Skin of body (tissue), 1 donor: ENCODE measurements at regions not wholly inside any gene's neighbourhood (a gene's known extent, or its start where the extent isn't known, plus 50 kb on each side); places are given as distances from the start of the nearest gene placed in this dataset.

Experiments
- DNase-seq: peaks from one replicate; lab custom pipeline; 2025; lab: John Stamatoyannopoulos, UW

DNA sequence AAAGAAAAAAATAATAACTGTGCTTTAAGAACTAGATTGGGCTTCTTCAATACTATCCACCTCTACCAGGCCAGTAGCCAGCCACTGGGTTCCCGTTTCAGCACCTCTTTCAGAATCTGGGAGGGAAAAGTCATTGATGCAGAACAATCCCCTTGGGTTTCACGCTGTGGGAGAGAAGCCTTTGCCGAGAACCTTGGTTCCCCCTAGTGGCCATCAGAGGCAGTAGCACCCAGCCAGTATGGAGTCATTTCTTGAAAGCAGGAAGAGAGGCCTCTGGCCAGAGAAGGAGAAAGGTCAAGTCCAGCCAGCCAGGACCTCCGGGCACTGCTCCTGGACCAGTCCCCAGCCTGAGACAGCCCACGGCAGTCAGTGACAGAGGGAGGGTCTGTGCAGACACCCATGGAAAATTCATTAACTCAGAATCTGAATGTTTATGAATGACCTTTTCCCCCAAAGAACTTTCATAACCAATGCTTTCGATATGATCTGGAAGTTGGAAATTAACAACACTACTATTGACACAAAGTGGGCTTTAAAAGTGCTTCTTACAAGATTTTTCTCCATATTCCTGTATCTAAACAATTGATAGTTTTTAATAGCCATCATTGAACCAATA is 51.2 kb upstream of the CDH5 start:
- DNase-seq = peak; percentile 55

DNA sequence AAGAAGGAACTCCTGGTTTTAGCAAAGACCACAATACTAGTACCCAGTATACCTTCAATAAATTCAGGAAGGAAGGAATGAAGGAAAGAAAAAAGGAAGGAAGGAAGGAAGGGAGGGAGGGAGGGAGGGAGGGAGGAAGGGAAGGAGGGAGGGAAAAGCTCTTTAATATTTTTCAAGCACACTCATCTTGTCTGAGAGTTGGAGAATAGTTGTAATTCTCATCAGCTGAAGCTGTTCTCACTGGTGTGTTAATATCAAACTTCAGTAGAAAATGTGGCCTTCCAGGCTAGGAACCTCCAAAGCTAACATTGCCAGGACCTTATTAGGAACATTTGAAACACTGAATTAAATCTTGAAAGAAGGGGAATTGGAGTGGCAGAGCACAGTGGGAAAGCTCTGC is 55.2 kb upstream of the CDH5 start:
- DNase-seq = no peak

DNA sequence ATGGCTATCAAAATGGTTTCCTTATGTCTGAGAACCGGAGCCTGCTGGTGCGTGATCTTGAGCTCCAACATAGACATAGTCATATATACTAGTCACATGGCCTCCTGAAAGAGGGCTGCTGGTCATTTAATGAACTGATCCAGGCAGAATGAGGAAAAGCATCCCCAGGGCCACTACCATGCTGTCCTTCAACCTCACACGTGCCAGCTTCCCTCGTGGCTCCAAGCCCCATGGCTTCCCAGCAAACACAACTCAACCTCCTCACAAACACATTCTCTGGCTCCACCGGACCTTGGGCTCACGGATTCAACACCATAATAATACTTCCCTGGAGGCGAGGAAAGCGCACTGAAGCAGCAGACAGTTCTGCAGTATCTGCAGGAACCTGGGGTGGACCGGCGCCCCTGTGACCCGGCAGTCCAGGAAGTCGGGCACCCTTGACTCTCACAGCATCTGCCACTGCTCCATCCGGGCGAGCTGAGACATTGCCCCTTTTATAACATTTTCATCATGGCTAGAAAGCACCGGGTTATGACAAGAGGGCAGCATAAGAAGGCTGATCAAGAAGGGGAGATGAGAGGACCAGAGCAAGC is 57.2 kb upstream of the CDH5 start:
- DNase-seq = no peak

DNA sequence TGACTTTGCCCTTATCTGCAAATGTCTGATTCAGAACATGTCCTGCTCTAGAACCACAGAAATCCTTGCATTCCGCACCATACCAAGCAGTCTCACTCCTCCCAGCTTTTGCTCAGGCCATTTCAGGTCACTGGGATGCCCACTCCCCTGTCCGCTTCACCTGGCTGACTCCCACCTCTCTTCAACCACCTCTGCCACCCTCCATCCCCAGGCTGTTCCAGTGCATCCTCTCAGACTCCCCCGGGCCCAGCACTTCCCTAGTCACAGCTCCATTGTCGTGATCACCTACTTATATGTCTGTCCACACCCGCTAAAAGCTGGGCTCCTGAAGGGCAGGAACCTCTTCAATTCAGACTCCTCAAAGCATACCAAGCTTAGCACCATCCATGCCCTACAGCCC is 58.4 kb upstream of the CDH5 start:
- no peak for DNase-seq

DNA sequence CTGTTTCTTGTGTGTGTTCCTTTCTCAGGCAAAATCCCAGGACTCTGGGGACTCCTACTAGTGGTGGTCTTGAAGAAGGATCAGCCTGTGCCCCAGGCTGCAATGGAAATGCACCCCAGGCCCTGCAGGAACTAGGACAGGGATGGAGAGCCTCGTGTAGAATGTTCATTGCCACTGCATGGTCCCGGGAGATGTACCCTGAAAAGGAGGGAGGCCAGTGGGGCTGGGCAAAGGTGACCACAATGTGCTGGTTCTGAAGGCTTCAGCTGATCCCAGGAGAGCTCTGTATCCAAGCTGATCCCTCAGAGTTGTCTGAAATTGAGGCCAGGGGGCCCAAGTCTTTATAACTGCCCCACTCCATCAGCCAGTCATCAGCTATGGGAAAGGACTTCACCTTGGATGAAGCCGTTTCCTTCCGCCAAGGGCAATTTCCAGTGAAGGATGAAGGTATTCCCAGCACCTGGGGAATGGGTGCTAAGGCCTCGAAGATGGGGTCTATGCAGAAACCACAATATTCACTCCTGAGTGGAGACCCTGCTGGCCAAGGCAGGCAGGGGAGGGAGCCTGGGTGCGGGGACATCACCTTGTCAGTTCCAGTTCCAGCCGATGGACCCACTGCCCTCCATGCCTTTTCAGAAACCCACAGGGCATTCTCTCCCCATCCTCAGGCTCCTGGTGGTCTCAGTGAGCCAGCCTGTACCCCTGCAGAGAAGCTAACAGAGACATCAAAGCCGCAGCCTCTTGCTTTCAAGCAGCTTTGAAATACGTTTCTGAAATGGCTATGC is 59.9 kb upstream of the CDH5 start:
- DNase-seq = no peak

DNA sequence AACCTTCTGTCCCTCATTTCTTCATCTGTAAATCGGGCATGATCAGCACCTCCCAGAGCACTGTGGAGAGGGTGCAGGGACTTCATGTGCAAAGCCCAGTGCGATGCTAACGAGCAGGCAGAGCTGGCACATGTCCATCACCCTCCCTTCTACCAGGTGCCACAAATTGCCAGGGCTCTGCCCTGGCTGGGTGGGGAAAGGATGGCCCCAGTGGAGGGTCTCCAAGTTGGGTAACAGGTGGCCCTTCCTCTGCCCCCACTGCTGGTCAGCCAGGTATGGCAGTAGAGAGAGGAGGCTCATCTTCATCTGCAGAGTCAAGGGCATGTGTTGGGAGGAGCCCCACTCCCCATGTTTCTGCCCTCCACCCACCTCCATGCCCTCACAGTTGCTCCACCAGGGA is 61.5 kb upstream of the CDH5 start:
- DNase-seq = no peak

DNA sequence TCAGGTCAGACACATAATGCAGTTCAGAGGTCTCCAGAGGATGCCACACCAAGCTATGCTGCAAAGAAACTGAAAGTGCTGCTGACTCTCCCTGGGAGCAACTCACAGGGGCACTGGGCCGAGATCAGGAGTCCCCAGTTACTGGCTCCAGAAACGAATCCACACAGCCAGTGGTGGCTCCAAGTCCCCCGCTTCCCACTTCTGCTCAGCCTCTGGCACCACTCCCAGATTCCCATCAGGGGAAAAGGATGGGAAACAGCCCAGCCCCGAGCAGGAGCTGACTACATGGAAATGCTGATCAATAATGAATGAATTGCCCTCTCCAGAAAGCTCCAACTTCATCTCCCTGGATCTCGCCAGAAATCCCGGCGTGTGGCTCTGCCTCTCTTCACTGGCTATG is 62.3 kb upstream of the CDH5 start:
- DNase-seq = peak; percentile 42

DNA sequence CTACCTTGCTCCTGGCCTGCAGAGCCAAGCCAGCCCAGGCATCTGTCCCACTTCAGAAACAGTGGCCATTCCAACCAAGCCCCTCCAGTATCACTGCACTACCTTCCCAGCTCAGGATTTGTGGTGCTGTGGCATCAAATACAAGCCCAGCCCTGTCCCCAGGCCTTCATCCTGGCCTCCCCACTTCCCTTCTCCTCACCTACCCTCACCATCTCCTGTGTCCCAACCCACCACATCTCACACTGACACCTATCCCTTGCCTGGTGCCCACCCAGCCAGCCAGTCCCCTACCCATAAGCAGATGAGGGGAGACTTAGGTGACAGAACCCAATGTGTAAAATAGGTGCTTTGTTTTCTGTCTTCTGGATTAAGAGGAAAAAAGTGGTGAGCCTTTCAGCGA is 66.0 kb upstream of the CDH5 start:
- no peak for DNase-seq

DNA sequence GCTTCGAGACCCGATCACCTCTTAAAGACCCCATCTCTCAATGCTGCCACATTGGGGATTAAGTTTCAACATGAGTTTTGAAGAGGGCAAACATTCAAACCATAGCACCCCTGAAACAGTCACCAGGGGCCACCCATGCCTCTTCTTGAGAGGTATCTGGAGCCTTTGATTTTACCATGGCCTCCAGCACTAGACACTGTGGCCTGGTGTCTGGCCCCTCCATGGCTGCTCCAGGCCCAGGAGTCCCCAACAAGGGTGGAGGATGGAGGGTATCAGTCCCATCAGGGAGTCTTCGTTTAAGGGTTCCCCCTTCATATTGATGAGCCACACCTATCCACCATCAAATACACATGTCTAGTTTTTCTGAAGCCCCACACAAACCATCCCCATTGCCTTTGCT is 66.5 kb upstream of the CDH5 start:
- DNase-seq = no peak

DNA sequence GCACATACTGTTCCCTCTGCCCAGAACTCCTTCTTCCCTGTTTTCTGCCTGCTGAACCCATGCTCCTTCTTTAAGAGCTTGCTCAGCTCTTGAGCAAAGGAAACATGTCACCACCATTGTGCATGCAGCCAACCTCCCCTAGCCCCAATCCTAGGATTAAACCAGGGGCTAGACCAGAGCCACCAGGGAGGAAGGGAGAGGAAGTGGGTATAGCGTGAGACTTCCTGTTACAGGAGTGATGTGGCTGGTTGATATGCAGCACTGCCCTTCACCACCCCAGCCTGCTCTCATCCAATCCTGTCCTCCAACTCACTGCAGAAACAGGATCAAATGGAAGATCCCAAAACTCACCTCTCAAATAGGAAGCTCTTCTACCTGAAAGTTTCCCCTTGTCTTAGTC is 67.1 kb upstream of the CDH5 start:
- no peak for DNase-seq

DNA sequence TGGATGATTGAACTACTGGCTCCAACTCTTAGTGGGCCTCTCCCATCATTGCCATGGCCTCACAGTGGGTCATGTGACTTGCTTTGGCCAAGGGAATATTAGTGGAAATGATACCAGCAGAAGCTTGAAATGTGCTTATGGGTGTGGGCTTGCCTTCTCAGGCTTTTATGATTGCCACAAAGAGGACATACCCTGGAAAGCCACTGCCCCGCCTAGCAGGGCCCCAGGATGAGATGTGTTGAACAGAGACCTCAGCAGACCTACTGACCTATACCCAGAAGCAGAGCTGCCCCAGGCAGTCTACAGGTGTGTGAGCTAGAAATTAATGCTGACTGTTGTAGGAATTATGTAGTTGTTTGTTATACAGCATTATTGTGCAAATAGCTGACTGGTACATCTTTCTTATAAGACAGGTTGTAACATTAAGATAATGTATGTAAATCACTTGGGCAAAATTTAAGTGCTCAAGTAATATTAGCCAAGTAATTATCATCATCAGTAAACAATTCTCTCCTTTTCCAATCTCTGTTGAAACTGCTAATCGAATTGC is 67.8 kb upstream of the CDH5 start:
- DNase-seq = no peak

DNA sequence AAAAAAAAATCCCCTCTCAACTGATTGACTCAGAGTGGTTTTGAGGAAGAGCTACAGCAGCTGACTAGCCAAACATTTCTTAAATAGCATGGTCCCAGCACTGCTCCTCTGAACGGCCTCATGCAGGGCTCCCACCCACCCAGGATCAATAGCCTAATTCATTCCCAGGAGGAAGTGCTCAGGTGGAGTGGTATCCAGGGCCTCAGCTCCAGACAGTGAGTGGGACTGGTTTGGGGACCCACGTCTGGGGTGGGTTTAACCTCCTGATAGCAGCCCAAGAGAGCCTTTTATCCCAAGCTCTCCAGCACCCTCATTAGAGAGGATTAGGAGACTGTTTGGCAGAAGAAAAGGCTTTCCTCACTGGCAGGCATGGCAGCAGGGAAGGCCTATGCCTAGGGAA is 68.5 kb upstream of the CDH5 start:
- no peak for DNase-seq

DNA sequence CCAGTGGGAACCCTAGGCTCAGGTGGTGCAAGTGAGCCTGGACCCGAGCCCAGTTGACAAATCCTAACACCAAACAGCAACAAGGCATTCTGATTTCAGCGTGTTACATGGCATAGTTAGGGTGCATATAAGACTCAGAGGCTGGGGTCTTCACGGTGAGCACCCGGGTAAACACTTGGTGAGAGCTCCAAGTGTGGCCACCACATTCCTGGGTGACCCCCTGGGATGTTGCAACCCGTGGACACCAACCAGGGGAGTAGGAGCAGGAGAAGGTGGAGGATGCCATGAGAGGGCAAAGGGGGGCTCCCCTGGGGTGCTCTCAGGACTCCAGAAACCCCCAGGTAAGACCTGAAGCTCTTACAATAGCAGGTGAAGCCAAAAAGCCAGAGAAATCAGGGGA is 69.9 kb upstream of the CDH5 start:
- DNase-seq = no peak

DNA sequence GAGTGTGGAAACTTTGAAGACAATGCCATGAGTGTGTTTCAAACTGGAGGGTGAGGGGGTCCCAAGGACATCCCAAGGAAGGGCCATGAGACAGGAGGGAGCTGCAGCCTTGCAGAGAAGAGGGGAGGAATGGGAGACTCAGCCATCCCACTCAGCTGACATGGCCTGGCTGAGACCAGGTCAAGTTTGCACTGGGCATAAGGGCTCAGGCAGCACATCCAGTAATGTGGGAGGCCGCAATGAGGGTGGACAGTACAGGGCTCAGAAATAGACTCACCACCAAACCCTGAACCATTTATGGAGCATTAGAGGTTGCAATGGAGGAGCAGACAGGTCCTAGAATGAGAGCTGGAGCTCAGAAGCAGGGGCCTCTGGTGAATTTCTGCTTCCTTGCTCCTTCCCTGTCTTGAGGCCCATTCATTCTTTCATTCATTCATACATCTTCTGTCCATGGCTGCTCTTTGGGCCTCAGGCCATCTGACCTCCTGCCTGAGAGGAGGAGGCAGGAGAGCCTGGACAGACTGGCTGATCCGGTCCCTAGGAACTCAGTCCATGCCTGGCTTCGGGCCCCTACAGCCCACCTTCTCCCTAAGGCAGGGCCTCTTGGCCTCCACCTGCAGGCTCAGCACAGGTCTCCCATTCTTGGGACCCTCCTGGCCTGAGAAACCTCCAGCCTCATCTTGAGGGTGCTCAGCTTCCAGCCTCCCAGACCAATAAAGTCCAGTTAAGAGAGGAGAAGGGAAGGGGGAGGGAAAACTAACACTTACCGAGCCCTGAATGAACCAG is 70.5 kb upstream of the CDH5 start:
- no peak for DNase-seq

DNA sequence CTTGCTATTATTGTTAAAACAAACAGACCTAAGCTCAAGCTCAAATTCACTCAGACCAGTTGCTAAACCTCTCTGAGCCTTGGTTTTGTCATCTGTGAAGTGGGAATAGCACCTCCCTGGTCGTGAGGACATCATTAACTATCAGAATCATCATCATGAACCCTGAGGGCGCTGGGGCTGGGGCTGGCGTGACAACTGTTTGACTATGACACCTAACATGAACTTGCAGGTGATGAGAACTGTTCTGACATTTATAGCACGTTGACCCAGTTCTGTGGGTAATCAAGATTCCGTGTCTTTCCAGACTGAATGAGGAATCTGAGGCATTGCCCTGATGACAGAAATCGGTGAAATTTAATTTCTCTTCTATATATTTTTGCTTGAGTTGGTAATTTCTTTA is 71.3 kb upstream of the CDH5 start:
- DNase-seq = no peak

DNA sequence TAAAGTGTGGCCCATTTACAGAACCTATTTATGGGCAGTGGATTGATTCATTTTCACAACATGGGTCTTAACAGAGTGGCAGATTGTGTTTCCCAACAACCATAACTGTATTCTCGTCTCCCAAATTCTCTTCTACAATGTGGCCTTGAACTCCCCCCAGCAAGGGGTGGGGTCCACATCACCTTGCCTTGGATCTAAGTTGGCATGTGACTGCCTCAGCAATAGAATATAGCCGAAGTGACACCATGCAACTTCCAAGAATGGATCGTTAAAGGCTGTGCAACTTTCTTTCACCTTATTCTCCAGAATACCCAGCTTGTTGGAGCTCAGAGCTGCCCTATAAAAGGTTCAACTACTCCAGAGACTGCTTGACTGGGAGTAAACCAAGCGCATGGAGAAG is 72.0 kb upstream of the CDH5 start:
- DNase-seq = no peak

DNA sequence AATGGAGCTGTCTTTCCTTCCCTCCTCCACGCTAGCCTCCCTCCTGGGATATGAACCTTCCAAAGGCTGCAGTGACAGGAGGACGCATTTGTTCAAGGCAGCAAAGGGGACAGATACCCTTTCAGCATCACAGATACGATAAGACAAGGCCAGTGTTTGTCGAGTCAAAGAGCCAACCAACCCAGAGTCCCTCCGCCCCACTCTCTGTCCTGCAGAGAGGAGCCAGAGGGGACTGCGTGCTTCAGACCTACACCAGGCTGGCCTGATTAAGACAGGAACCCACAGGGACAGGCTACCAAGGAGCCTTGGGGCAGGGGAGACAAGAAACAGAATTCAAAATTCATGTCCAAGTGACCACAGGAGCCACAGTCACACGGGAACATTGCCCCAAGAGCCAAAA is 72.6 kb upstream of the CDH5 start:
- no peak for DNase-seq

DNA sequence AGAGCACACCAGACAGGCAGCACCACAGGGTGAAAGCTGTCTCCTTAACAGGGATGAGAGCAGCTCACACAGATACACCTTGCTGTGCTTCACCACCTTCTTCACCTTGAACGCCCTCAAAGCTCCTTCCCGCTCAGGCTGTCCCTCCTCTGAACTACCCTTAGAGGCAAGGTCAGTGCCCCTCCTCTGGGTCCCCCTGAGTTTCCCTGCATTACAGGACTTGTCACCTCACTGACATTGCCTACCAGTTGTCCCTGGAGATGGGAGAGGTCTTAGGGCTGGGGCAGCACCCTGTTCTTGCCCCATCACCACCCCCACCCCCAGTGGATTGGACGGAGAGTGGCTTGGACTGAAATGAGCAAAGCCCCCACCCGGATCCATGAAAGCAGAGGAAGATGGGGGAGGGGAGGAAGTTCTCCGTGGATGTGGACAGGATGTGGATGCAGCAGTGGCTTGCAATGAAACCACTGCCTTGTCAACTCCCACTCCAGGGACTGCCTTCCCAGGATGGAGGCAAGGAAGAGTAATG is 73.2 kb upstream of the CDH5 start:
- DNase-seq = no peak

DNA sequence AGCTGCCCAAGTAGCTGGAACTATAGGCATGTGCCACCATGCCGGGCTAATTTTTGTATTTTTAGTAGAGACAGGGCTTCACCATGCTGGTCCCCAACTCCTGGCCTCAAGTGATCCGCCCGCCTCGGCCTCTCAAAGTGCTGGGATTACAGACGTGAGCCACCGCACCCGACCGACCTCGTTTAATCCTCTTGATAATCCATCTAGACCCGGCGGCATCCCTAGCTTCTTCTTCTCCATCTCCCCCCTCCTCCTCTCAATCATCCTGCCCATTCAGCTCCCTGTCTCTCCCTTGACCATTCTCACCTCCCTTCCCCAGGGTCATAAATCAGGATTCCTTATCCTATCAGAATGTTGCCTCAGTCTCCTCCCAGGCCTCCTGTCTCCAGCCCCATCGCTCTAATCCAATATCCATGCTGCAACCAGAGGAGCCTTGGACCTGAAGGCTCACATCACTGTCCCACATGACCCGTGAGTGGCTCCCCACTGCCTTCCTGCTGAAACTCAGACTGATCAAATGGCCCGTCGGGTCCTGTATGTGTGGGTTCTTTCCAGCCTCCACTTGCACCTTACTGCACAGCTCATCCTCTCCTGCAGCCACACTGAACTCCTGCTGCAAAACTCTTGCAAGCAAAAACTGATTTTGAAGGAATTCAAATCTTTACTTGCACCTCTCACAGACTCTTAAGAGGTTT is 74.1 kb upstream of the CDH5 start:
- no peak for DNase-seq

DNA sequence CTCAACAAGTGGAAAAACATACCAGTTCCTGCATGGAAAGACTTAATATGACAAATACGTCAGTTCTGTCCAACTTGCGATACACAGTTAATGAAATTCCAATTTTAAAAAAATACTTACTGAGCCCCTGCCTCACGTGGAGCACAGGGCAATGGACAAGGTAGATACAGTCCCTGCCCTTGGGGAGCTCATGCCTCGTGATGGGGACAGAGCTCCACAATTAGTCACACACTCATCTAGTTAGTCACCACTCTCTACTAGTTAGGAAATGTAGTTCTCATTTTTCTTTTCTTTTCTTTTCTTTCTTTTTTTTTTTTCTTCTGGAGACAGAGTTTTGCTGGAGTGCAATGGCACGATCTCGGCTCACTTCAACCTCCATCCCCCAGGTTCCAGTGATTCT is 74.7 kb upstream of the CDH5 start:
- no peak for DNase-seq

DNA sequence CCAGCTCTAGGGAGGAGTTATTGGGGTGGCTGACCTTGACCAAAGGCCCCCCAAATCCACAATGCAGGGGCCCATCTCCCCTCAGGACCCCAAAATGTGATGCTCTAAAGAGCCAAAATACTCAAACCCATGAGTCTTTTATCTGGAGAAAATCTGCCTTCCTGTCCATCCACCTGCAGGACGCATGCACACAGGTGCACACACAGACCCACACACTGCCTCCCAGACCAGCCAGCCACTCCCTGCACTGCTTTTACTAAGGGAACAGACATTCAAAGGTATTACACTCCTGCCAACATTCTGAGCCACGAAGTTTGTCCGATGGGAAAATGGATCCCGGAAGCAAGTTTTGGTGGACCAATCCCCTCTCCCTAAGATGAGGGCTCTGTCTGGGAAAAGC is 76.1 kb upstream of the CDH5 start:
- DNase-seq = no peak
